ENCODE measurements at regions not wholly inside any gene's neighbourhood (a gene's known extent, or its start where the extent isn't known, plus 50 kb on each side); places are given as distances from the start of the nearest gene placed in this dataset.

DNA sequence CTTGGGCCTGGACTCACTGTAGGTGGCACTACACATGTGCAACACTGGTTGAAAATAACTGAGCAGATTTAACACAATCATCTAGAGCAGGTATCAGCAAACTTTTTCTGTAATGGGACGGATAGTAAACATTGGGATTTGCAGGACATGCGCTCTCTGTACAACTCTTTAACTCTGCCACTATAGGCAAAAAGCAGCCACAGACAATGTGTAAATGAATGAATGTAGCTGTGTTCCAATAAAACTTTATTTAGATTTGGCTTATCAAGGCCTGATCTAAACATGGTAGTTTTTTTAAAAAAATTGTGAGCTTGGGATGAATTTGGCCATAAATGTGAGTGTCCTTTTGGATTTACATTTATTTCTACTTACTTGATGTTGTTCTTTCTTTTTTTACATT, 407.3 kb downstream of the FAT4 start:
- H3K4me3 ChIP-seq (ENCODE audit: low read depth, low read length): no peak overlapping the region
- TF ChIP-seq, protein P1, sequence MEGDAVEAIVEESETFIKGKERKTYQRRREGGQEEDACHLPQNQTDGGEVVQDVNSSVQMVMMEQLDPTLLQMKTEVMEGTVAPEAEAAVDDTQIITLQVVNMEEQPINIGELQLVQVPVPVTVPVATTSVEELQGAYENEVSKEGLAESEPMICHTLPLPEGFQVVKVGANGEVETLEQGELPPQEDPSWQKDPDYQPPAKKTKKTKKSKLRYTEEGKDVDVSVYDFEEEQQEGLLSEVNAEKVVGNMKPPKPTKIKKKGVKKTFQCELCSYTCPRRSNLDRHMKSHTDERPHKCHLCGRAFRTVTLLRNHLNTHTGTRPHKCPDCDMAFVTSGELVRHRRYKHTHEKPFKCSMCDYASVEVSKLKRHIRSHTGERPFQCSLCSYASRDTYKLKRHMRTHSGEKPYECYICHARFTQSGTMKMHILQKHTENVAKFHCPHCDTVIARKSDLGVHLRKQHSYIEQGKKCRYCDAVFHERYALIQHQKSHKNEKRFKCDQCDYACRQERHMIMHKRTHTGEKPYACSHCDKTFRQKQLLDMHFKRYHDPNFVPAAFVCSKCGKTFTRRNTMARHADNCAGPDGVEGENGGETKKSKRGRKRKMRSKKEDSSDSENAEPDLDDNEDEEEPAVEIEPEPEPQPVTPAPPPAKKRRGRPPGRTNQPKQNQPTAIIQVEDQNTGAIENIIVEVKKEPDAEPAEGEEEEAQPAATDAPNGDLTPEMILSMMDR (IDR thresholded peaks at IDR 0.05; ENCODE audit: borderline replicate concordance, insufficient read depth, low read depth, low read length): no peak

- H3K4me3 ChIP-seq (ENCODE audit: low read depth, low read length): no peak overlapping the region
- TF ChIP-seq, protein P1 (IDR thresholded peaks at IDR 0.05; ENCODE audit: borderline replicate concordance, insufficient read depth, low read depth, low read length): no peak
Measured at GRCh38 chr4:125725957-125726525, 411.3 kb downstream of the FAT4 start.

GRCh38 chr4:125727931-125728330, 413.2 kb downstream of the FAT4 start:
- H3K4me3 ChIP-seq (ENCODE audit: low read depth, low read length): no peak overlapping the region
- TF ChIP-seq, protein P1 (IDR thresholded peaks at IDR 0.05; ENCODE audit: borderline replicate concordance, insufficient read depth, low read depth, low read length): no peak

GRCh38 chr4:125728568-125728967, 413.8 kb downstream of the FAT4 start:
- TF ChIP-seq, protein P1 (IDR thresholded peaks at IDR 0.05; ENCODE audit: borderline replicate concordance, insufficient read depth, low read depth, low read length): no peak

GRCh38 chr4:125729171-125729570, 414.4 kb downstream of the FAT4 start:
- TF ChIP-seq, protein P1 (IDR thresholded peaks at IDR 0.05; ENCODE audit: borderline replicate concordance, insufficient read depth, low read depth, low read length): no peak
- no peak overlapping the region for H3K4me3 ChIP-seq (ENCODE audit: low read depth, low read length)

More at GRCh38 chr4:125728568-125728967, 413.8 kb downstream of the FAT4 start:
- no peak overlapping the region for H3K4me3 ChIP-seq (ENCODE audit: low read depth, low read length)

DNA sequence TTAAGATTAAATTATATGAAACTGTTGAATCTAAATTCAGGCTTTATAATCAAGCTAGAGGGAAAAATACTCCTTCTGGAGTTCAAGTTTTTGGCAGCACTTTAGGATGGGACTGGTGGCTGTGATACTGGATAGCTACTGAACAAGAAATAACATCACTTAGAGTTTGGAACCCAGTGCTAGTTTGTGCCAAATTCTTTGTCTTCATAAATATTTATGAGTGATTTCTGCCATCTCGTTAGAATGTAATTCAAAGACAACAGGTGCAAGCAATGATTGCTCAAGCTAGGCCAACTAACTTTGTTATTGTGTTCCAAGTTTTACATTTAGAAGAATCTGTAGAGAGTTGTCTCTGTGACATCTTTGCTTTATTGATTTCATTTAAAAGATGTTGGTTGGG, 417.9 kb downstream of the FAT4 start:
- TF ChIP-seq, protein P1 (IDR thresholded peaks at IDR 0.05; ENCODE audit: borderline replicate concordance, insufficient read depth, low read depth, low read length): no peak
- no peak overlapping the region for H3K4me3 ChIP-seq (ENCODE audit: low read depth, low read length)

GRCh38 chr4:125734504-125734903, 419.7 kb downstream of the FAT4 start:
- no peak overlapping the region for H3K4me3 ChIP-seq (ENCODE audit: low read depth, low read length)
- TF ChIP-seq, protein P1 (IDR thresholded peaks at IDR 0.05; ENCODE audit: borderline replicate concordance, insufficient read depth, low read depth, low read length): no peak

Data from GM12875 (cell line).